ENCODE measurements at regions not wholly inside any gene's neighbourhood (a gene's known extent, or its start where the extent isn't known, plus 50 kb on each side); places are given as distances from the start of the nearest gene placed in this dataset.

- no peaks in the 10 kb centered on the region for H3K27me3 ChIP-seq (ENCODE audit: control insufficient read depth in 4 of 4, insufficient read depth in 4 of 4, low read length in 3 of 4)
- no peak overlapping the region for H3K27ac ChIP-seq (ENCODE audit: low read depth in 1 of 2, low read length in 2 of 2)
- no peak for TF ChIP-seq HNF4A (conservative IDR thresholded peaks at IDR 0.05)
- no peak for TF ChIP-seq RAD21 (IDR thresholded peaks at IDR 0.05)
- TF ChIP-seq TAF1 (conservative IDR thresholded peaks at IDR 0.05), result no peak
- TF ChIP-seq FOXA1 (IDR thresholded peaks at IDR 0.05), result no peak
- no peak for TF ChIP-seq EGR1 (IDR thresholded peaks at IDR 0.05; ENCODE audit: low read depth in 2 of 2)
- TF ChIP-seq YY1 (IDR thresholded peaks at IDR 0.05), result no peak
- no peak for TF ChIP-seq ZBTB33 (IDR thresholded peaks at IDR 0.05)
- TF ChIP-seq MAX (IDR thresholded peaks at IDR 0.05), result no peak
- TF ChIP-seq CTCF (IDR thresholded peaks at IDR 0.05; ENCODE audit: low read depth, low read length, missing input control), result no peak
- TF ChIP-seq FOXA2 (IDR thresholded peaks at IDR 0.05), result no peak
- no peak for TF ChIP-seq SP1 (IDR thresholded peaks at IDR 0.05)
- TF ChIP-seq RXRA (IDR thresholded peaks at IDR 0.05), result no peak
- TF ChIP-seq JUND (IDR thresholded peaks at IDR 0.05), result no peak
- no peak for TF ChIP-seq NR2F2 (IDR thresholded peaks at IDR 0.05)
- no peak for TF ChIP-seq HNF4G (IDR thresholded peaks at IDR 0.05)
- TF ChIP-seq ATF3 (IDR thresholded peaks at IDR 0.05), result no peak
- no peak for TF ChIP-seq GABPA (IDR thresholded peaks at IDR 0.05 in 1 of 2, conservative IDR thresholded peaks at IDR 0.05 in 1 of 2)
- H3K4me1 ChIP-seq (ENCODE audit: control insufficient read depth in 4 of 4, insufficient read depth in 4 of 4, low read length in 3 of 4), result no peaks in the 10 kb centered on the region
- DNase-seq (ENCODE audit: low spot score), result no peak
- WGBS, result 91% methylated on average over 1 of the region's 1 CpG
- no peak overlapping the region for H3K9ac ChIP-seq (ENCODE audit: low read depth in 1 of 2, low read length in 2 of 2)
- H3K9me3 ChIP-seq (ENCODE audit: control insufficient read depth in 4 of 4, low read length in 3 of 4), result no peaks in the 10 kb centered on the region
- H3K36me3 ChIP-seq (ENCODE audit: control insufficient read depth in 4 of 4, insufficient read depth in 3 of 4, low read depth in 1 of 4, low read length in 3 of 4), result no peaks in the 10 kb centered on the region
- no peak overlapping the region for H3K4me3 ChIP-seq (ENCODE audit: low read depth in 1 of 3, low read length in 3 of 3)
Observed at GRCh38 chr18:24897461-24897860, 437.0 kb downstream of the HRH4 start.

- Histone ChIP-seq H3K27me3 (ENCODE audit: control insufficient read depth in 4 of 4, insufficient read depth in 4 of 4, low read length in 3 of 4) (no peaks in the 10 kb centered on the region), H3K4me1 (ENCODE audit: control insufficient read depth in 4 of 4, insufficient read depth in 4 of 4, low read length in 3 of 4) (no peaks in the 10 kb centered on the region), H3K27ac (ENCODE audit: low read depth in 1 of 2, low read length in 2 of 2) (no peak overlapping the region), H3K9ac (ENCODE audit: low read depth in 1 of 2, low read length in 2 of 2) (no peak overlapping the region), H3K9me3 (ENCODE audit: control insufficient read depth in 4 of 4, low read length in 3 of 4) (no peaks in the 10 kb centered on the region), H3K36me3 (ENCODE audit: control insufficient read depth in 4 of 4, insufficient read depth in 3 of 4, low read depth in 1 of 4, low read length in 3 of 4) (no peaks in the 10 kb centered on the region), H3K4me3 (ENCODE audit: low read depth in 1 of 3, low read length in 3 of 3) (no peak overlapping the region)
- DNase-seq (ENCODE audit: low spot score), result no peak
- no peak for TF ChIP-seq MAX (IDR thresholded peaks at IDR 0.05)
Observed at GRCh38 chr18:24910221-24910620, 441.7 kb downstream of the ZNF521 start.

All from liver (tissue), 8 donors.